ENCODE measurements at regions not wholly inside any gene's neighbourhood (a gene's known extent, or its start where the extent isn't known, plus 50 kb on each side); places are given as distances from the start of the nearest gene placed in this dataset.

GRCh38 chr9:23596913-23597634 is 229.0 kb downstream of the ELAVL2 start:
- ChIA-PET CTCF (no interaction called here), POLR2A (no interaction called here)
- ATAC-seq, result no peak
- no peaks in the 10 kb centered on the region for H3K27me3 Mint-ChIP-seq (ENCODE audit: low read depth)
- no peak overlapping the region for H3K4me3 Mint-ChIP-seq
- DNase-seq, result no peak
- no peaks in the 10 kb centered on the region for H3K9me3 Mint-ChIP-seq (ENCODE audit: insufficient read depth)
- H3K36me3 Mint-ChIP-seq (ENCODE audit: low read depth), result no peaks in the 10 kb centered on the region
- no peaks in the 10 kb centered on the region for H3K4me1 Mint-ChIP-seq (ENCODE audit: low read depth)
- no peak overlapping the region for H3K27ac Mint-ChIP-seq

DNA sequence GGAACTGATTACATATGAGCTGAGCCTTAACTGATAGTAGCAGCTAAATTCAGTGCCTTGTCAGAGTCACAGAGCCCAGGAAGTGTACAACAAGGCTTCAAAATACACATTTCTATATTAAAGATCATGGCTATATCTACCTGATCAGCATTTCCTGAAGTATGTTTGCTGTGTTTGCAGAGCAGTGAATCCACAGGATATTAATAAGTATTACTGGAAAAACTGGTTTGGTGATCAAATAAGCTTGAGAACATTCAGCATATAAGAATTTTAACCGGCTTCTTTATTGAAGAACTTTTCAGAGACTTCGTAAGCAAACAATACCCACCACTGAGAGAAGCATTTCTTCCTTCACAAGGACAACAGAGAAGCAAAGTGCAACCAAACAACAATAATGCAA is 227.0 kb downstream of the ELAVL2 start:
- Mint-ChIP-seq H3K4me1 (ENCODE audit: low read depth) (no peaks in the 10 kb centered on the region), H3K27me3 (ENCODE audit: low read depth) (no peaks in the 10 kb centered on the region), H3K27ac (no peak overlapping the region), H3K4me3 (no peak overlapping the region), H3K36me3 (ENCODE audit: low read depth) (no peaks in the 10 kb centered on the region), H3K9me3 (ENCODE audit: insufficient read depth) (no peaks in the 10 kb centered on the region)
- DNase-seq (no peak), ATAC-seq (no peak)
- CTCF ChIA-PET, result no interaction called here
- POLR2A ChIA-PET, result no interaction called here

DNA sequence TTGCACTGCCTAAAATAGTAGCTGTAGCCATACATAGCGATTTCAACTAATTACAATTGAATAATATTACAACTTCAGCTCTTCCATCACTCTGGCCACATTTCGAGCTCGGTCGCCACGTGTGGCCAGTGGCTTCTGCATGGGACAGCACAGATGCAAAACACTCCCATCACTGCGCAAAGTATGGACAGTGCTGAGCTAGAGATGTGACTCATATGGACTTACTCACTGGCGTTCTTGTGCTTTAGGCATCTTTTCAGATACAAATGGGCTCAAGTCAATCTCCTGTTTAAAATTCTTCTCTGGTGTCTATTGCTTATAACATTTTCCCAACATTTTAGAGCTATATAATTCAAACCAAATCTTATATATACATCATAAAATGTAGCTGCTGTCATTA is 222.7 kb downstream of the ELAVL2 start:
- H3K9me3 Mint-ChIP-seq (ENCODE audit: insufficient read depth), result no peaks in the 10 kb centered on the region
- H3K4me1 Mint-ChIP-seq (ENCODE audit: low read depth), result no peaks in the 10 kb centered on the region
- no peak for DNase-seq
- H3K4me3 Mint-ChIP-seq, result no peak overlapping the region
- ATAC-seq, result no peak
- no peaks in the 10 kb centered on the region for H3K27me3 Mint-ChIP-seq (ENCODE audit: low read depth)
- POLR2A ChIA-PET, result no interaction called here
- CTCF ChIA-PET, result no interaction called here
- H3K36me3 Mint-ChIP-seq (ENCODE audit: low read depth), result no peaks in the 10 kb centered on the region
- H3K27ac Mint-ChIP-seq, result no peak overlapping the region

GRCh38 chr9:23606107-23606506 is 219.9 kb downstream of the ELAVL2 start:
- H3K4me3 Mint-ChIP-seq, result no peak overlapping the region
- H3K4me1 Mint-ChIP-seq (ENCODE audit: low read depth), result no peaks in the 10 kb centered on the region
- DNase-seq (no peak), ATAC-seq (no peak)
- H3K27ac Mint-ChIP-seq, result no peak overlapping the region
- CTCF ChIA-PET, result no interaction called here
- H3K27me3 Mint-ChIP-seq (ENCODE audit: low read depth), result no peaks in the 10 kb centered on the region
- POLR2A ChIA-PET, result no interaction called here
- H3K36me3 Mint-ChIP-seq (ENCODE audit: low read depth), result no peaks in the 10 kb centered on the region
- H3K9me3 Mint-ChIP-seq (ENCODE audit: insufficient read depth), result no peaks in the 10 kb centered on the region

DNA sequence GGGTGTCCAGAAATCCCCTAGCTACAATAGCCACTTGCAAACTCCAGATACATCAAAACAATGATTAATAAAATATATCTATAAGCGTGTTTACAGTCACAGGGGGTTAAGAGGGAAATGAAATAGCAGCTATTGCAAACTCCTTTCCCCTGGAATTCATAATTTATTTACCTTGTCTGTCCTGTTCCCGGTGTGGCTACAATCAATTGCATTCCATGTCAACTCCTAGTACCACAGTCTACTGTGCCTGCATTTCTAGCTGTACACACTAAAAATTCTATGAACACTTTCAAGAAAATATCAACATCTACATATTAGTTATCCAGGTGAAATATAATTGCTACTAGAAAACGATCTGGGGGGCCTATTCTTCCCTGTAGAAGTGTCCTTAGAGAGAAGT is 217.6 kb downstream of the ELAVL2 start:
- POLR2A ChIA-PET, result interaction anchor here (0.6 kb wide), 1 partner anchor 174 kb away, joined by 3 read pairs; no protein-coding TSS in a partner anchor
- H3K27ac Mint-ChIP-seq, result no peak overlapping the region
- H3K4me3 Mint-ChIP-seq, result no peak overlapping the region
- CTCF ChIA-PET, result no interaction called here
- DNase-seq (no peak), ATAC-seq (no peak)
- no peaks in the 10 kb centered on the region for H3K4me1 Mint-ChIP-seq (ENCODE audit: low read depth)
- no peaks in the 10 kb centered on the region for H3K27me3 Mint-ChIP-seq (ENCODE audit: low read depth)
- no peaks in the 10 kb centered on the region for H3K36me3 Mint-ChIP-seq (ENCODE audit: low read depth)
- no peaks in the 10 kb centered on the region for H3K9me3 Mint-ChIP-seq (ENCODE audit: insufficient read depth)

- ChIA-PET POLR2A (no interaction called here), CTCF (no interaction called here)
- H3K4me3 Mint-ChIP-seq, result no peak overlapping the region
- H3K36me3 Mint-ChIP-seq (ENCODE audit: low read depth), result no peaks in the 10 kb centered on the region
- H3K4me1 Mint-ChIP-seq (ENCODE audit: low read depth), result no peaks in the 10 kb centered on the region
- DNase-seq (no peak), ATAC-seq (no peak)
- H3K9me3 Mint-ChIP-seq (ENCODE audit: insufficient read depth), result no peaks in the 10 kb centered on the region
- H3K27ac Mint-ChIP-seq, result no peak overlapping the region
- H3K27me3 Mint-ChIP-seq (ENCODE audit: low read depth), result no peaks in the 10 kb centered on the region
These were observed 214.2 kb downstream of the ELAVL2 start for GRCh38 chr9:23611869-23612268.

GRCh38 chr9:23615569-23615968 is 210.5 kb downstream of the ELAVL2 start:
- no peaks in the 10 kb centered on the region for H3K36me3 Mint-ChIP-seq (ENCODE audit: low read depth)
- H3K4me1 Mint-ChIP-seq (ENCODE audit: low read depth), result no peaks in the 10 kb centered on the region
- ChIA-PET CTCF (no interaction called here), POLR2A (no interaction called here)
- no peak overlapping the region for H3K27ac Mint-ChIP-seq
- H3K27me3 Mint-ChIP-seq (ENCODE audit: low read depth), result no peaks in the 10 kb centered on the region
- H3K9me3 Mint-ChIP-seq (ENCODE audit: insufficient read depth), result no peaks in the 10 kb centered on the region
- no peak overlapping the region for H3K4me3 Mint-ChIP-seq
- ATAC-seq (no peak), DNase-seq (no peak)

DNA sequence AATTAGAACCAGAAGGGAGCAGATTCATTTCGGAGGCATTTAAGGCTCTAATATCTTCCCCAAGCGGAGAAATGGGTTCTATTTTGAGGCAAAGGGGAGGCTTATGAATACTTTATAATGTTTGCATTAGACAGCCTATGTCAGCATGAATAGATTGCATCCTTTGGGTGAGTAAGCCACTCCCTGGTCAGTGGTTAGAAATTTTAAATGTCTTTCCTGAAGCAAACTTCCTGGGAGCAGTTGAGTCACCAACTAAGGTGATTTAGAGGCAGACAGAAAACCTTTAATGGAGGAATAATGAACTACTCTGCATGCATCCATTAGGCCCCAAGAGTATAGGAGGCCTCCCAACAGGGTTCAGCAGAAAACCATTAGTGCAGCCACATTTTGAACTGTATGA is 204.9 kb downstream of the ELAVL2 start:
- no peak overlapping the region for H3K4me3 Mint-ChIP-seq
- ChIA-PET CTCF (no interaction called here), POLR2A (no interaction called here)
- no peaks in the 10 kb centered on the region for H3K36me3 Mint-ChIP-seq (ENCODE audit: low read depth)
- H3K27ac Mint-ChIP-seq, result no peak overlapping the region
- no peaks in the 10 kb centered on the region for H3K9me3 Mint-ChIP-seq (ENCODE audit: insufficient read depth)
- DNase-seq (no peak), ATAC-seq (no peak)
- H3K27me3 Mint-ChIP-seq (ENCODE audit: low read depth), result no peaks in the 10 kb centered on the region
- H3K4me1 Mint-ChIP-seq (ENCODE audit: low read depth), result no peaks in the 10 kb centered on the region

- ChIA-PET POLR2A (no interaction called here), CTCF (no interaction called here)
- no peaks in the 10 kb centered on the region for H3K4me1 Mint-ChIP-seq (ENCODE audit: low read depth)
- no peak overlapping the region for H3K4me3 Mint-ChIP-seq
- no peak overlapping the region for H3K27ac Mint-ChIP-seq
- H3K36me3 Mint-ChIP-seq (ENCODE audit: low read depth), result no peaks in the 10 kb centered on the region
- no peak for DNase-seq
- no peaks in the 10 kb centered on the region for H3K27me3 Mint-ChIP-seq (ENCODE audit: low read depth)
- H3K9me3 Mint-ChIP-seq (ENCODE audit: insufficient read depth), result no peaks in the 10 kb centered on the region
- no peak for ATAC-seq
These were observed 204.1 kb downstream of the ELAVL2 start for GRCh38 chr9:23621924-23622323.

DNA sequence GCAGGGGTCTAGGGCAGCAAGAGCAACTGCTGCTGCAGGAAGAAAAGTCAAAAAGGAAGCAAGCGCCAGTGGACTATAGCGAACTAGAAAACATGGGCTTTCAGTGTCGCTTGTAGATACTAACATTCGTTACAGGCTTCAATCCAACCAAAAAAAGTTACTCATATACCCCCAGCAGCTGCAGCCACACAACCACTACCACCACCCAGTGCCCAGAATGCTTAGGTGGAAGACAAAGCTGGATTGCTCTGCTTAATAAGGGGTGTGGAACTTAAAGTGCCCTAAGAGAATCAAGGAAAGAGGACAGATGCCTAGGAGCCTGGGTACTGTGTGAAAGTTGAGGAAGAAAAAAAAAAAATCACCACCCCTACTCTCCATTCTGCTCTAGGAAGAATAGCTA is 203.6 kb downstream of the ELAVL2 start:
- DNase-seq (no peak), ATAC-seq (no peak)
- CTCF ChIA-PET, result no interaction called here
- Mint-ChIP-seq H3K4me3 (no peak overlapping the region), H3K27ac (no peak overlapping the region), H3K36me3 (ENCODE audit: low read depth) (no peaks in the 10 kb centered on the region), H3K4me1 (ENCODE audit: low read depth) (no peaks in the 10 kb centered on the region), H3K9me3 (ENCODE audit: insufficient read depth) (no peaks in the 10 kb centered on the region), H3K27me3 (ENCODE audit: low read depth) (no peaks in the 10 kb centered on the region)
- POLR2A ChIA-PET, result no interaction called here

GRCh38 chr9:23630488-23630887 is 195.6 kb downstream of the ELAVL2 start:
- Mint-ChIP-seq H3K9me3 (ENCODE audit: insufficient read depth) (peaks cover 10% of the 10 kb centered on the region), H3K27ac (no peak overlapping the region), H3K36me3 (ENCODE audit: low read depth) (no peaks in the 10 kb centered on the region), H3K4me1 (ENCODE audit: low read depth) (no peaks in the 10 kb centered on the region), H3K27me3 (ENCODE audit: low read depth) (no peaks in the 10 kb centered on the region), H3K4me3 (no peak overlapping the region)
- ATAC-seq (no peak), DNase-seq (no peak)
- POLR2A ChIA-PET, result no interaction called here
- CTCF ChIA-PET, result no interaction called here

DNA sequence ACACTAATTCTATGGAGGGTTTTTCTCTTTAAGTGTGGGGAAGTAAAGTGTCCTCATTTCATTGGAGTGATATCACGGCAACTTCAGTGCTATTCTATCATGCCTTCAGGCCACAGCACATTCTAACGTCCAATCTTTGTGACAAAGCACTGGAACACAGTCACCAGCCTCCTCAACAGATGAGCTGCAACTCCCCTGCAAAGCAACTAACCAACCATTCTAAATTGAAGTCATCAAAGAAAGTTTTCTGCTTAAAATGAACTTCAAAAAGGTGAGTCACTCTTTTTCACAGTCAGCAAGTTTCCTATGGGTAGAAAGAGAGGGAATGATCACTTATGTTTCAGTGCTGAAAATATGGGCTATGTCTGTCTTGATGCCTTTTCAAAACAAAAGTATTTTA is 190.8 kb downstream of the ELAVL2 start:
- CTCF ChIA-PET, result no interaction called here
- Mint-ChIP-seq H3K27ac (no peak overlapping the region), H3K4me3 (no peak overlapping the region), H3K27me3 (ENCODE audit: low read depth) (no peaks in the 10 kb centered on the region), H3K4me1 (ENCODE audit: low read depth) (no peaks in the 10 kb centered on the region), H3K9me3 (ENCODE audit: insufficient read depth) (peaks cover 10% of the 10 kb centered on the region), H3K36me3 (ENCODE audit: low read depth) (no peaks in the 10 kb centered on the region)
- DNase-seq (no peak), ATAC-seq (no peak)
- POLR2A ChIA-PET, result no interaction called here

DNA sequence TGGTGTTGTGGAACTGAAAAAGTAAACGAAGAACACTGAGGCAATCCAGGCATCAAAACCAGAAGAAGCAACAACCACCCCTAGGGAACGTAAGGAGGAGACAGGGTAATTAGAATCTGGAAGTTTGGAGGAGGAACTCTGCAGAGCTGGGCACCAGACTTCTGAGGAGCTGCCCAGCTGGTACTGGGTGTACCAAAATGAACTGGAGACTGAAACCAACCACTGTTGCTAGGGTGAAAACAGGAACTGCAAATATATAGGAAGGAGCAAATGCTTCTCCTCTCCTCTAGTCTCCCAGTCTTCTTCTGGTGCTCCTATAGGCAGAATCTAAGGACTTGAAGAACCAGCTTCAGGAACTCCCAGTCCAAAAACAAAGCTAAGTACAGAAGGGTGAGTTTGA is 189.8 kb downstream of the ELAVL2 start:
- CTCF ChIA-PET, result no interaction called here
- DNase-seq (no peak), ATAC-seq (no peak)
- Mint-ChIP-seq H3K27ac (no peak overlapping the region), H3K4me3 (no peak overlapping the region), H3K27me3 (ENCODE audit: low read depth) (no peaks in the 10 kb centered on the region), H3K4me1 (ENCODE audit: low read depth) (no peaks in the 10 kb centered on the region), H3K9me3 (ENCODE audit: insufficient read depth) (peaks cover 10% of the 10 kb centered on the region), H3K36me3 (ENCODE audit: low read depth) (no peaks in the 10 kb centered on the region)
- POLR2A ChIA-PET, result no interaction called here

All from activated CD8-positive, alpha-beta T cell treated with anti-CD3 and anti-CD28 coated beads, Interleukin-2, amount 10 ng/mL, durations not matched to agents 7 days and 5 days (primary cell).